ENCODE measurements at regions not wholly inside any gene's neighbourhood (a gene's known extent, or its start where the extent isn't known, plus 50 kb on each side); places are given as distances from the start of the nearest gene placed in this dataset.
"Not testable (repeated sequence)": the region's sequence is repeated elsewhere in the genome, so short reads cannot be mapped to it uniquely, and the experiment has no call there.

DNA sequence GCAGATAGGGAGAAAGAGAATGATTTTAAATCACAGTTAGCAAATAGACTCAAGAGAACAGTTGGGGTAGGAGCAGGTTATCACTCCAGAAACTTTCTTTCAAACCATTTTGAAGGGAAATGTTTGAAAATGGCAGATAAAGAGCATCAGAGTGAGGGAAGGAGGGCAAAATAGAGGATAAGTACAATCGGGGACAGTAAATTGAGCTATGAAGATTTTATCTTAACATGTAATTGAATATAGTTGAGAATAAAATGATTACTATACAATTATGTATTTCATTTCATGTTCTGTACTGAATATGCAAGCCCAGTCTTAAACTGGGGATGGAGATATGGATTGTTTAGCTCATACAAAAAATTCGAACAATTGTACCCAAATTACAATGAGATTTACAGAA, 54.0 kb downstream of the MAP10 start:
- no peak for DNase-seq

DNA sequence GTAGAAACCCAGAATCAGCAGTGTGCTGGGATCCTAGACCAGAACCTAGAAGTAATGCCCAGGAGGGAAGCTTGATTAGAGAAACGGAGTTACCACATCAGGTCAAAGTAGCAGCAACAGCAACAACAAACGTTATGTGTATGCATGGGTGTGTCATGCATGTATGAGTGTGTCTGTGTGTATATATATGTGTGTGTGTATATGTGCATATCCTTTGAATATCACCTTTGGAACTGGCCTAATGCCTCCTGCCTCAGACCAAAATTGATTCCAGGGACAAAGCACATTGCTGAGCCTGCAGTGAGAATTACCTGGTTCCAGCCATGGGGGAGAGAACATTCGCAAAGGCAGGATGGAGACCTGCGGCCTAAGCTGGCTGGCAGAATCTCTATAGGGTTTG, 55.9 kb downstream of the MAP10 start:
- DNase-seq = no peak

DNA sequence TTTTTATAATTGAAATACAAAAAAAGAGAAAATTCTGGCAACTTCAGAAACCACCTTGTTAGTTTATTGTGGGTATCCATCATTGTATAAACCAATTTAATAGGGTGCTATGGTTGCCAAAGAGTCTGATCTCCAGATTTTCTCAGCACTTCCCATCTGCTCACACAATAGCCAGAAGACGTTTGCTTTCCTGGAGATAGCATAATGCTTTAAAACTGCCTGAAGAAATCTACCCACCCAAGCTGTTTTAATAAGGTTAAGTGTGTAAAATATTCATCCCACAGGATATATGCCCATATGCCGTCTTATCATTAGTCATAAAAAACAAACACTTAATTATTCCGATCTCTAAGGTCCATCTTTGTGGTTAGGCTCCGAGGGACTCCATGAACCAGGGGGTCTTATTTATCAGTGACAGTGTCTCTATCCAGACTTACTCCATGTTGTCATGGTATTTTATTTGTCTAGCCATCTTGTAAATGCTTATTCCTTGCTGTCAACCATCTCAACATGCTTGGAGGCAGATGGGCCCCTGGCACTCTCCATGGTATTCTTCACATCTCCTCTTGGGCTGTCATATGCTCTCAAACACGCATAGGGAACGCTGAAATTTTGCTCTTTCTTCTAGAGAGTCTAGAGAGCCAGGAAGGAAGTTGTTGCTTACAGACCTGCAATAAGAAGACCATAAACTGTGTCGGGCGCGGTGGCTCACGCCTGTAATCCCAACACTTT, 58.5 kb downstream of the MAP10 start:
- no peak for DNase-seq

DNA sequence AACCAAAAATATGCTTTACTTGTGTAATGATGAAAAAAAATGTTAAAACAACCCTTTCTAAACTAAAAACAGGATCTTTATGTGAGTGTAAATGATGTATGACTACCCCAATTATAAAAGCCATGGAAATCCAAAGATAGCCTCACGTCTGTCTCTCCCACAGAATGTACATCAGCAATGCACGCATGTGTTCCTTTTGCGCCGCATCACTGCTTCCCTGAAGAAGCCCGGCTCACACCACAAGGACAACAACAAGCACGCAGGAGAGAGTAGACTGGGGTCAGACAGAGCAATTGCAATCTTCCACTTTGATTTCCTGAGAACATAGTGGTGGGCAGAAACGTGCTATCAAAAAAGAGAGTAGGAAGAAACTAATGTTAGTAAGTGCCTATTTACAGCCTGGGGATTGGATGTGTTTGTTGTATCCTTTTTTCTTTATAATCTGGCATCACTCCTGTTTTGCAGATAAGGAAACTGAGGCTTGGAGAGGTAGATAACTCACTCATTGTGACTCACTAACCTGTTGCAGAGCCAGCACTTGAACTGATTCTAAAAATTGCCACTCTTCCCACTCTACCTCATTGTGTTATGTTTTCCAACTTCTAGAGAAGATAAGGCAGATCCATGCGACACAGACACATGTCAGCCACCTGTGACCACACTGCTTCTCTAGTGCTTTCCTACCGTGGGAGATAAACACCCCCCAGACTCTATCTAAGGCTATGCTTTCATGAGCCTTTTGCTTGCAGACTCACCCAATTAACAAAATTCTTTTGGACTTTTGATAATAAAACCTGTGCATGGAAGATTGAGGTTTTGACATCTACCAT, 60.1 kb downstream of the MAP10 start:
- no peak for DNase-seq

DNA sequence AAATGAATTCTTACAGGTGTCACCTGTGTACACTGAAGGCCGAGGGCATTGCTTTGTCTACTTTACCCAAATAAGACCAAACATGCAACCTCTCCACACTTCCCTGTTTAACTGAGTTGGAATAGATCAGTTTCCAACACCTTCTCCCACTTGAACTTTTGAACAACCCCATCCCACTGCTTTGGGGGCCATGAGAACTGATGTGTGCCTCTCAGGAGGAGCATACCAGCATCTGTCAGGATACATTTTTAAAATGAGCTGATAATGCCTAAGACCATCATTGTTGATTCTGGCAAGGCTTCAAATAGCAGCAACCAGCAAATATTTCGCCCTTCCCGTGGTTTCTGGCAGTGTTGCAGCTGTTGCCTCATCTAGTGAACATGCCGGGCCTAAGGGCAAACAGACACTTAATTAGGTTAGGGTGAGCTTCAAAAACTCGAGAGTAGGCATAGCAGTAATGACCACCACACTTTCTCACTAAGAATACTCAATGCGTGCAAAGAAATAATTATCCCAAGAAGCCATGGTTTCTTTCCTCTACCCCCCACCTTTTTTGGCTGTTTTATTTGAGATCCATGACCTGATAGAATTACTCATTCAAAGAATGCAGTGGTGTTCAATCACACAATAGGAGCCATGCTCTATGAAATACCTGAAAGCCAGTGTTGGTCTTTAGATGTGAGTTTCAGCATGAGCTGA, 63.7 kb downstream of the MAP10 start:
- DNase-seq = no peak

DNA sequence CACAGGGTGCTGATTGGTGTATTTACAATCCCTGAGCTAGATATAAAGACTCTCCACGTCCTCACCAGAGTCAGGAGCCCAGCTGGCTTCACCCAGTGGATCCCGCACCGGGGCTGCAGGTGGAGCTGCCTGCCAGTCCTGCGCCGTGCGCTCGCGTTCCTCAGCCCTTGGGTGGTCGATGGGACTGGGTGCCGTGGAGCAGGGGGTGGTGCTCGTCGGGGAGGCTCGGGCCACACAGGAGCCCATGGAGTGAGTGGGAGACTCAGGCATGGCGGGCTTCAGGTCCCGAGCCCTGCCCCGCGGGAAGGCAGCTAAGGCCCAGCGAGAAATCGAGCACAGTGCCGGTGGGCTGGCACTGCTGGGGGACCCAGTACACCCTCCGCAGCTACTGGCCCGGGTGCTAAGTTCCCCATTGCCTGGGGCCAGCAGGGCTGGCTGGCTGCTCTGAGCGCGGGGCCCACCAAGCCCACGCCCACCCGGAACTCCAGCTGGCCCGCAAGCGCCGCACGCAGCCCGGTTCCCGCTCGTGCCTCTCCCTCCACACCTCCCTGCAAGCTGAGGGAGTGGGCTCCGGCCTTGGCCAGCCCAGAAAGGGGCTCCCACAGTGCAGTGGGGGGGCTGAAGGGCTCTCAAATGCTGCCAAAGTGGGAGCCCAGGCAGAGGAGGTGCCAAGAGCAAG, 66.2 kb downstream of the MAP10 start:
- DNase-seq = not testable (repeated sequence)

DNA sequence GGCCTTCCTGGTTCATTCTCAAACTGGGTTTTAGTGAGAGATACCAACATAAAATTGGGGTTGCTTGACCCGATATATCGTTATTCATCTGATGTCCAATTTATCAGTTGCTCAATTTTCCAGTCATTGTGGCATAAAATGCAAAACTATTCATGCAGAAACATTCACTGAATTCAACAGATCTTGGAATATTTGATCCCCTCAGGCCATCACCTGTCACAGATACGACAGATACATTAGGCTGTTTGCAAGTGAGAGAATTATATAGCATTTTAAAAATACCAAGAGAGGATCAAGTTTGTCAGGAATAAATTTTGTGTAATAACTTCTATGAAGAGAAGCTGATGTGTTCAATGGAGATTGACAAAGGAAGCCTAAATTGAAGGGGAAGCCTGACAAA, 67.1 kb downstream of the MAP10 start:
- DNase-seq = no peak

DNA sequence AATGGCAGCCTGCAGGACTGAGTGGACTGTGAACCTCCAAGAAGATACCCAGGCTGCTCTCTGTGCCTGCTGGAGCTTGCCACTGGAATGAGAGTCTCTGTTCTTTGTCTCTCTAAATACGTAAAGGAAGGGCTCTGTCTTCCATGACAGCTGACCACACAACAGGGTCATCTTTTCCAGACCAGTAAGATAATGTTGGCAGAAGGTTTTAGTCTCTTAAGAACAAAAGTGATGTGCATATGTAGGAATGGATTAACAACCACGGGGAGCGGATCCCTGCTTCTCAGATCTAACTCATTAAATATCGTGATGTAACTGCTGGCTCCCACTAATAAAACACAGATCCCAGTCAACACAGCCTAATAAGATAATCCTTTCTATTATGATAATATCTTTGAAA, 67.5 kb downstream of the MAP10 start:
- DNase-seq = no peak

DNA sequence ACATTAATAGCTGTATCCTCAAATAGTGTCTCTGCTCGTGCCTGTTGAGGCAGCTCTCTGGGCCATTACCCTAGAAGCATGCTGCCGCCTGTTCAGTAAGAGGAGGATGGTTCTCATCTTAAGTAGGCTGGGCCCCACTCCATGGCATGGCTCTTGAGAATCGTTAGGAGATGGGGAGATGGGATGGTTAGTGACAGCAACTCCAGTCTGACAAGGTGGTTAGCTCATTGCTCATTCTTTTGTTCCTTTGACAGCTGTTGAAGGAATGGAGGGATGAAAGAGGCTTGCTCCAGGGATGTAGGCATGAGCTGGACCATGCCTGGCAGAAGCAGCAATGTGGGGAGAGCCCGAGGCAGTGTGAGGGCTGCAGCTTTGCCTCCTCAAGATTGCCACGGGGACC, 68.2 kb downstream of the MAP10 start:
- DNase-seq = no peak

DNA sequence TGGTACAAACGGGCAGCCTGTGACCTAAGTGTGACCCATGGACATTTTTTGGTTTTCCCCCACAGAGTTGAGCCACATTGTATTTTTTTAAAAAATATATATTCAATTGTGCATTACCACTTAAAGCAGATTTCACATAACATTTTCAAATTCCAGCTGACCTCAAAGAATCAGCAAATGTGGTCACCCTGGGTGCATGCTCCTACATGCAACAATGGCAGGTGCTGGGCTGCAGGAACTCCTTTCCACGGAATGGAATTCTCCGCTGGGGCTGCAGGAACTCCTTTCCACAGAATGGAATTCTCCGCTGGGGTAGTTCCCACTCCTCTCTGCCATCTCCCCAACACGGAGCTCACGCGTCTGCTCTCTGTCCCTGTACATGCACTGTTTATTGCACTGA, 68.7 kb downstream of the MAP10 start:
- DNase-seq = no peak

DNA sequence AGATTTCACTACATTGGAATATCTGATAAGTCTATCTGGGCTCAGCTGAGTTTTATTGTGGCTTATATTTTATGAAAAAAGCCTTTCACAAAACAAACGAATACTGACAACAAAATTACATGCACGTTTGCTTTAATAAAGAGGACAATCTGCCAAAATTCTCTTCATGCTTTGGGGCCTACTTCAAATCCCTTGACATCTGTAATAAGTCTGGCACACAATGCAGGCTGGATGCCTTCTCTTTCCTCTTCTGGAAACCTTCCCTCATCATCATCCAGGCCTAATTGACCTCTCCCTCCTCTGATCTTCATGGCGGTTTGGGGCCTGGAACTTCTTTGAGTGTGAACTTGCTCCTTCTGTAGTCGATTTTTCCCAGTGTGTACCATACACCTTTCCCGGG, 70.3 kb downstream of the MAP10 start:
- no peak for DNase-seq

DNA sequence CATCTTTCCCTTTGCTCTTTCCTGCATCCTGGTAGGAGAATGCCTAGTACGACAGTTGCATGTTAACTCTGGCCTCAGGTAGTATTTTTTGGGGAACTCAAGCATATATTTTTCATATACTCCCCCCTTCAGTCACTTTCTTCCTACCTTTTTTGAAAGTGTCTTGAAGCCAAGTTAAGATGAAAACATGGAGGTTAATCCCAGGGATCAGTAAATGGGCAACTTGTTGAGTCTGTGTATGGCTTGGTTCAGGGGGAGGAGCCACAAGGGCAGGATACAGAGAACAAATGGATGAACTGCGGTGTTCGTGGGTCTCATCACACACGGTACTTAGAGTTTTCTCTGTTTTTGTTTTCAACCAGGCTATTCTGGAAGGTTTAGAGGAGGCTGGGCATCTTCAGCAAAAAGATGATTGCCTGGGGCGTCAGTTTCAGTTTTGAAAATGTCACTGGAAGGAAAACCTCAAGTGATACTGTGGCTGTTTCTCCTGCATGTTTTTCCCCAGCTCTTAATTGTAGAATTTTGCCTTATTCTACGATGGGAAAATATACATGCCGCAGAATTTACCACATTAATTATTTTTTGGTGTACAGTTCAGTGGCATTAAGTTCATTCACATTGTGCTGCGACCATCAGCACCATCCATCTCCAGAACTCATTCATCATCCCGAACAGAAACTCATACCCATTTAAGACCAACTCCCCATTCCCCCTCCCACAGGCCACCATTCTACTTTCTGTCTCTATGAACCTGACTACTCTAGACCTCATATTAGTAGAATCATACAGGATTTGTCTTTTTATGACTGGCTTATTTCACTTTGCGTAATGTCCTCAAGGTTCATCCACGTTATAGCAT, 71.5 kb downstream of the MAP10 start:
- DNase-seq = no peak

DNA sequence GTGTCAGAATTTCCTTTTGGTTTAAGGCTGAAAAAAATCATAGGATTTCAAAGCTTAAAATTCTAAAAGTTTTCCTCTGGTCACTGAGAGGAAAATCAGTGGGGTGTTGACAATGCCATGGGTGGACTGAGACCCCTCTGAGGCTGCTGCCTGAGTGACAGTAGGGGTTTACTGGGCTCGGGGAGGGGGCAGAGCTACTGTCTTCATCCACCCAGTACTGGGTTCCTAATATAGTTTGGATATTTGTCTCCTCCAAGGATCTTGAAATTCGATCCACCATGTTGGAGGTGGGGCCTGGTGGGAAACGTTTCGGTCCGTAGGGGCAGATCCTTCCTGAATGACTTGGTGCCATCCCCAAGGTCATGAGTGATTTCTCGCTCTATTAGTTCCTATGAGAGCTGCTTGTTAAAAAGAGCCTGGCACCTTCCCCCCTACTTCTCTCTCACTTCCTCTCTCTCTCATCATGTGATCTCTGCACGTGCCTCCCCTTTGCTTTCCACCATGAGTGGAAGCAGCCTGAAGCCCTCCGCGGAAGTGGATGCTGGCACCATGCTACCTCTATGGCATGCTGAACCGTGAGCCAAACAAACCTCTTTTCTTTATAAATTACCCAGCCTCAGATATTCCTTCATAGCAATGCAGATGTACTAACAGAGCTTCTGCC, 72.3 kb downstream of the MAP10 start:
- no peak for DNase-seq

DNA sequence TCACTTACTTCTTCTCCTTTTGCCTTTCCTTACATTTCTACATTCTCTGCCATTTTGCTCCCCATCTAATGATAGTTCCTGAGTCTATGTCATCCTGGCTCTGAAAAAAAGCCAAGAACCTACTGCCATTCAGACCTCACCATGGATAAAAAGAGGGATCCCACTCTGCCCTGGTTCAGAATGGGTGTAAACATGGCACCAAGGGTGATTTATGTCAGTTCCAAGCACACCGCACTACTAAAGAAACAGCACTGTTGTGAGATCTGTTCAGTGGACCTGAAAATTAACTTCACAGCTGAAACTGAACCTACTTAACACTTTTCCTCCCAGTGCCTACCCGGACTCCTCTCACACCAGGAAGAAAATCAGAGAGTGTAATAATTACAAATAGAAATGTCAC, 72.3 kb upstream of the NTPCR start:
- no peak for DNase-seq

DNA sequence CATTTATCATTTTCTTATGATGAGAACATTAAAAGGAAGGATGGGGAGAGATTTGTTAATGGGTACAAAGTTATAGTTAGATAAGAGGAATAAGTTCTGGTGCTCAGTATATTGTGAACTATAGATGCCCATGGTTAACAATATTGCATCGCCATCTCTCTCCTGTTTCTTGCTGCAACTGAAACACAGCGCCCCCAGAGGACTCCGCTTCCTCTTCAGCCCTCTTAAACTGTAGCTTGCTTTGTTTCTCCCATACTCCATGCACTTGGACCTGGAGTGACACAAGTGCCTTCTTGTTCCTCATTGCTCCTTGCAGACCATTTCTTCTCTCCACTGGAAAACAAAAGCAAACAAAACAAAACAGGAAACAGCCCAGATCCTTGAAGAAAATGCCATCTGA, 70.1 kb upstream of the NTPCR start:
- peak in 1 of 2 experiments; percentile 20 for DNase-seq

DNA sequence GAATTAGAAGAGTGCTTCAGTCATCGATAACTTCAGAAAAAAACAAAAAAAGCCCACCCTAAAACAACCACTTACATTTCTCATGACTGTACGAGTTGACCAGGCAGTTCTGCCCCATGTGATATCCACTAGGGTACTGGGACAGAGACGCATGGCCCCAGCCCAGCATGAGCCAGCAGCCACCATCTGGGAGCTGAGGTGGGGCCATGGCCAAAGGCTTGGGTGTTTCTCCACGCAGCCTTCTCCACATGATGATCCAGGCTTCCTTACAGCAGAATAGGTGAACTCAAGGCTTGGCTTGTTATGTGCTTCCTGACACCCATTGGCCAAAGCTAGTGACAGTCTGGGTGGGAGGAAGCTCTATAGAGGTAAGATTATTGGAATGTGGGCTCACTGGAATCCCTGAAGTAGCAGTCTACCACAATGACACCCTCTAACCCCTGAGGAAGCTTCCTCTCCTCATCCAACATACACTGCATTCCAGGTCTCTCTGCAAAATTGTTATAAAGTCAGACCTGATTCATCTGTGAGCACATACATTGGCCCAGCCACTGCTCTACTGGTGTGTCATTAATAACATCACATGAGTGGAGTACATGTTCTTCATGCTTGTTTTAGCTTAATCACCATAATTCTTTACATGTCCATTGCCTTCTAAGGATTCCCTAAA, 66.3 kb upstream of the NTPCR start:
- no peak for DNase-seq

DNA sequence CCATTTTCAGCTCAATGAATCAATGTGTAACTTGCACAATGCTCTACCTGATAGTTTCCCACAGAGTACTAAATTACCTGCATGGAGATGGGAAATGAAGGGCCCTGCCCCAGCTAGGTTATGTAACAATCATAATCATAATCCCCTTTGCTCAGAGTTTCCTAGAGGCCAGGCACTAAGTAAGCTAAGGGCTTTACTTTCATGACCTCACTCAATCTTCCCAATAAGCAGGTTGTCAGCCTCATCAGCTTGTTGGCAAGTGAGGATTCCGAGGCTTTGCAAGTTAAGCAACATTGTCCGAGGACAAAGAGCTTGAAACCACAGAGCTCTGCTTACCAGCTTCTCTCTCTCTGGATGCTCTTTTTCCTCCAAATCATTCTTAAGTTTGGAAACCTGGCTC, 64.1 kb upstream of the NTPCR start:
- no peak for DNase-seq

DNA sequence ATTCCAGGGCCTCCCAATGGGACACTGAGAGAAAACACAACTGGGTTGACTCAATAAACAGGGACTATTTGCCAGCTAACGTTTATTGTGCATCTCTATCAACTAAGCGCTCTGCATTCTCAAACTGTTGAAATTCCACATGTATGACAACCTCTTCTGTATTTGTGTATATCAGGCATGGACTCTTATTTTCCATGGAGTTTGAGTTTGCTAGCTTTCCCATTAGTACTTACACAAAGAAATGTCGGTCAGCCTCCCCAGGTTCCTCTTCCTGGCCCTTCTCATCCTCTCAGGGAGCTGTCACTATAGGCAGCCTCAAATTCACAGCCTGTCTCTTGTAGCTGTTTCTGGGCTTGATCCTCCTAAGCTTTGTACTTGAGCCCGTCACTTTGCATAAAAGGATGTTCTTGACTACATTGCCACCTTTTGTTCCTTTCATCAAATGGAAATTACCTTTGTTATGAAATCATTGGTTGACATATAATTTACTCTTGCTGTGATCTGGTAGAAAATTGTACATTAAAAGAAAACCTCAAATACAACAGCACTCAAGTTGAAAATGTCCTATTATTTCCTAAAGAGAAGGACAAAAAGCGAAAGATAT, 60.0 kb upstream of the NTPCR start:
- DNase-seq = no peak

DNA sequence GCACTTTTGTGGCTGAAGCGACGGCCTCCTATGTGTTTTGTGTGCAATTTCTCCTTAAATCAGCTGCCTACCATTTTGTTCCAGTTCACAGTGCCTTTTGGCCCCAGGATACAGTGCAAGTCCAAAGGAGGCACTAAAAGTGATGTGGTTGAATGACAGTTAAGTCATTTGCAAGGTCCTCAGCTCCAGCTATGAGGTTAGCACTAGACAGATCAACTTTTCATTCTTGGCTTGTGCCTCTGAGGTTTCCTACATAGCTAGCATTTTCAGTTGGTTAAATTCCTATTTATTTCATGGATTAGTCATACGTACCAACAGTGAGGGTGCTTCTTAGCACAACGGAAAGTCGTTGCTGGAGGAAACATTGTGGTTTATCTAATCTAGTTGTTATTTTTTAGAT, 59.3 kb upstream of the NTPCR start:
- DNase-seq = no peak

DNA sequence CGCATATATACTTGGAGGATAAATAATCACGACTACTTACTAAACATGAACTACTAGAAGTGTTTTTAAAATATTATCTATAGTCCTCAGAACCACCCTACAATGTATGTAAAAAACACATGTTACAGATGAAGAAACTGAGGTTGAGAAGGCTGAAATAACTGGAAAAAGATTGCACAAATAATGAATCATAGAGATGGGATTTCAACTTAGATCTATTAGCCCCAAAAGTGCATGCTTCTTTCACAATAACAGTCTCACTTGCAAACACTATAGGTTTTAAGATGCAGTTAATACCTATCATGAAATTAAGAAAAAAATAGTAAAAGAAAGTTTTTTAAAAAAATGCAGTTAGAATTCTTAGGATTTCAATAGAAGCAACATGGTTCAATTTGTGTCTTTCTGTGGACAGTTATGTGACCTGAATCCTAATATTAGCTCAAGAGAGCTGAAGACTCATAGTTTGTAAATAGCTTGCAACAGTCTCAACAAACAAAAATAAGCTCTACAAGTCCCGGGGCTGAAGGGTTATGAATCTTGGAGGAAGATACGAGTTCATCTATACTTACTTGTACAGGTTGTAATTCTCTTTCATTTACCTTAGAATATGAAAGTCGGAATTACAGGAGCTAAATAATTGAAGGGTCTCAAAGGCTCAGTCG, 58.6 kb upstream of the NTPCR start:
- DNase-seq = no peak
